ENCODE measurements at regions not wholly inside any gene's neighbourhood (a gene's known extent, or its start where the extent isn't known, plus 50 kb on each side); places are given as distances from the start of the nearest gene placed in this dataset.
A peak's percentile ranks its signal among the peaks of the same experiment; 100 is the strongest.

DNA sequence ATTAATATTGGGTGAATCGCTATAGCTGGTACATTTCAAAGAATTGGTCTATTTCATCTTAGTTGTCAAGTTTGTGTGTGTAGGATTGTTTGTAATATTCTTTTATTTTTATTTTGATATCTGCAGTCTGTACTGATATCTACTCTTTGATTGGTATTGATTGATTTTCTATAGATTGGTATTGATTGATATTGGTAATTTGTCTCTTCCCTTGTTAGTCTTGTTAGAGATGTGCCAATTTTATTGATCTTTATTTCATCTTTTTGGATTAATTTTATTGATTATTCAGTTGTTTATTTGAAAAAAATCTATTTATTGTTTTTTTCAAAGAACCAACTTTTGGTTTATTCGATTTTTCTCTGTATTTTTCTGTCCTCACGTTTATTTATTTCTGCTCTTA is 61.4 kb downstream of the TM2D3 start:
- intact Hi-C loops (cut with DNase I): no loop called here
- Histone ChIP-seq H3K4me3 (no peak overlapping the region), H3K36me3 (no peaks in the 10 kb centered on the region), H3K27ac (no peak overlapping the region), H3K9me3 (no peaks in the 10 kb centered on the region), H3K4me1 (replicated peaks) (no peaks in the 10 kb centered on the region), H3K27me3 (replicated peaks; ENCODE audit: insufficient read depth) (no peaks in the 10 kb centered on the region)
- no peak for TF ChIP-seq POLR2AphosphoS5 (IDR thresholded peaks at IDR 0.05)
- TF ChIP-seq CTCF (IDR thresholded peaks at IDR 0.05): no peak
- no peak for TF ChIP-seq POLR2A (IDR thresholded peaks at IDR 0.05)
- DNase-seq (ENCODE audit: low spot score): no peak
- WGBS: 70% methylated on average over 3 of the region's 3 CpGs

- Histone ChIP-seq H3K4me1 (replicated peaks) (no peaks in the 10 kb centered on the region), H3K9me3 (no peaks in the 10 kb centered on the region), H3K27ac (no peak overlapping the region), H3K36me3 (no peaks in the 10 kb centered on the region), H3K4me3 (no peak overlapping the region), H3K27me3 (replicated peaks; ENCODE audit: insufficient read depth) (no peaks in the 10 kb centered on the region)
- TF ChIP-seq POLR2AphosphoS5 (IDR thresholded peaks at IDR 0.05) (no peak), POLR2A (IDR thresholded peaks at IDR 0.05) (no peak), CTCF (IDR thresholded peaks at IDR 0.05) (no peak)
- no peak for DNase-seq (ENCODE audit: low spot score)
- intact Hi-C loops (cut with DNase I): no loop called here
Observed at GRCh38 chr15:101583284-101583683, 68.9 kb downstream of the TM2D3 start.

GRCh38 chr15:101580431-101580830 is 71.8 kb downstream of the TM2D3 start:
- H3K9me3 ChIP-seq: no peaks in the 10 kb centered on the region
- H3K4me3 ChIP-seq: no peak overlapping the region
- H3K27ac ChIP-seq: no peak overlapping the region
- no peak for DNase-seq (ENCODE audit: low spot score)
- H3K36me3 ChIP-seq: no peaks in the 10 kb centered on the region
- H3K4me1 ChIP-seq (replicated peaks): no peaks in the 10 kb centered on the region
- TF ChIP-seq CTCF (IDR thresholded peaks at IDR 0.05) (no peak), POLR2AphosphoS5 (IDR thresholded peaks at IDR 0.05) (no peak), POLR2A (IDR thresholded peaks at IDR 0.05) (no peak)
- intact Hi-C loops (cut with DNase I): no loop called here
- no peaks in the 10 kb centered on the region for H3K27me3 ChIP-seq (replicated peaks; ENCODE audit: insufficient read depth)
- 72% methylated on average over 11 of the region's 11 CpGs for WGBS

DNA sequence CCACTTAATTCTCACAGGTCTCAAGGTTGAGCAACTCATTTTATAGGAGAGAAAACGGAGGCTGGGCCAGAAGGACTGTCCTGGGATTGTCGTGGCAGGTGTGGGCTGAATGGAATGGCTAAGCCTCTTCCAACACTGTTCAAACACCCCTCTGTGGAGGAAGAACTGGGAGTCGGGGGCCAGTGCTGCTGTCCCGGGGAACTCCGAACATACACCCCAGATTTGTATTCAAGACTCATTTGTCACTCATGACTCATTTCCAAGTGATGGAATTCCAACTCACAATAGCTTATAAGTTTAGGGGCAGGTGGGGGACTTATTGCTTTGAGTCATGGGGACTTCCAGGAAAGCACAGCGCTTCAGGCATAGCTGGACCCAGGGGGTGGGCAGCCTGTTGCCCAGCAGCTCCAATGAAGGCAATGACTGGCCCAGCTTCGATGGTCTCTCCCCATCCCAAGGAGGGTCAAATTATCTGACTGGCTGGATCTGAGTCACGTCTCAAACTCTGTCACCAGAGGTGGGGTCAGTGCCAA is 72.5 kb downstream of the TM2D3 start:
- intact Hi-C loops (cut with DNase I): no loop called here
- Histone ChIP-seq H3K27ac (no peak overlapping the region), H3K36me3 (no peaks in the 10 kb centered on the region), H3K9me3 (no peaks in the 10 kb centered on the region), H3K27me3 (replicated peaks; ENCODE audit: insufficient read depth) (no peaks in the 10 kb centered on the region), H3K4me3 (no peak overlapping the region), H3K4me1 (replicated peaks) (no peaks in the 10 kb centered on the region)
- no peak for TF ChIP-seq POLR2AphosphoS5 (IDR thresholded peaks at IDR 0.05)
- TF ChIP-seq CTCF (IDR thresholded peaks at IDR 0.05): no peak
- no peak for TF ChIP-seq POLR2A (IDR thresholded peaks at IDR 0.05)
- no peak for DNase-seq (ENCODE audit: low spot score)
- 57% methylated on average over 8 of the region's 8 CpGs for WGBS

GRCh38 chr15:101578443-101578894 is 73.7 kb downstream of the TM2D3 start:
- H3K9me3 ChIP-seq: no peaks in the 10 kb centered on the region
- no peaks in the 10 kb centered on the region for H3K4me1 ChIP-seq (replicated peaks)
- TF ChIP-seq POLR2A (IDR thresholded peaks at IDR 0.05) (no peak), CTCF (IDR thresholded peaks at IDR 0.05) (peak in 2 of 4 experiments; percentile 26 to 33)
- intact Hi-C loops (cut with DNase I): no loop called here
- H3K4me3 ChIP-seq: no peak overlapping the region
- no peak overlapping the region for H3K27ac ChIP-seq
- WGBS: 27% methylated on average over 7 of the region's 10 CpGs
- no peaks in the 10 kb centered on the region for H3K36me3 ChIP-seq
- peak; percentile 22 for DNase-seq (ENCODE audit: low spot score)
- H3K27me3 ChIP-seq (replicated peaks; ENCODE audit: insufficient read depth): no peaks in the 10 kb centered on the region

All from prostate gland (tissue), 2 donors.